DND-41 (cell line): ENCODE measurements at regions not wholly inside any gene's neighbourhood (a gene's known extent, or its start where the extent isn't known, plus 50 kb on each side); places are given as distances from the start of the nearest gene placed in this dataset.

Experiments
- ATAC-seq: fragments of 200-7000 bp; cut with Tn5 transposase; 3 replicates; pipeline ENCODE4 v1.9.1; 2021; ENCODE audit warnings: low read depth; ENCODE audit not compliant: insufficient read depth
- DNase-seq: peaks from one replicate; pipeline ENCODE4 v3.0.0-alpha.2; 2020
- H2AFZ ChIP-seq: 2 replicates; pipeline ENCODE4 v1.6.0; 2012; ENCODE audit warnings: low read depth, low read length
- H3K27ac ChIP-seq: 2 replicates; pipeline ENCODE4 v1.5.1; 2012; ENCODE audit warnings: low read length, inconsistent platforms
- H3K27me3 ChIP-seq: fragments of 200-600 bp; sonication (generic); 2 replicates; pipeline ENCODE4 v1.6.0; 2012; ENCODE audit warnings: low read length, mild to moderate bottlenecking, inconsistent platforms; ENCODE audit not compliant: insufficient read depth, poor library complexity
- H3K36me3 ChIP-seq: 2 replicates; pipeline ENCODE4 v1.5.1; 2012; ENCODE audit warnings: low read length, inconsistent platforms; ENCODE audit not compliant: insufficient read depth
- H3K4me1 ChIP-seq: 2 replicates; pipeline ENCODE4 v1.5.1; 2012; ENCODE audit warnings: mild to moderate bottlenecking, low read length; ENCODE audit not compliant: insufficient read depth
- H3K4me2 ChIP-seq: 2 replicates; pipeline ENCODE4 v1.6.0; 2012; ENCODE audit warnings: mild to moderate bottlenecking, moderate library complexity, low read length, inconsistent platforms; ENCODE audit not compliant: insufficient read depth
- H3K4me3 ChIP-seq, 2 experiments: fragments of 200-600 bp in 1 of 2; shearing (Covaris generic) in 1 of 2; 2 replicates each; pipeline ENCODE4 v1.5.1; 2012 to 2016; ENCODE audit warnings: inconsistent platforms in 2 of 2, low read length in 2 of 2, mild to moderate bottlenecking in 2 of 2, low read depth in 1 of 2, moderate library complexity in 1 of 2
- H3K79me2 ChIP-seq: 2 replicates; pipeline ENCODE4 v1.6.0; 2012; ENCODE audit warnings: low read length, inconsistent platforms; ENCODE audit not compliant: insufficient read depth
- H3K9ac ChIP-seq: 2 replicates; pipeline ENCODE4 v1.6.0; 2012; ENCODE audit warnings: low read depth, mild to moderate bottlenecking, inconsistent platforms, low read length, moderate library complexity
- H3K9me3 ChIP-seq: 2 replicates; pipeline ENCODE4 v1.5.1; 2012; ENCODE audit warnings: low read length, moderate library complexity, mild to moderate bottlenecking, inconsistent platforms; ENCODE audit not compliant: insufficient read depth, severe bottlenecking
- H4K20me1 ChIP-seq: 2 replicates; pipeline ENCODE4 v1.6.0; 2012; ENCODE audit warnings: low read length; ENCODE audit not compliant: insufficient read depth
- CTCF ChIP-seq: IDR thresholded peaks from 2 replicates; pipeline ENCODE4 v1.5.1; 2012; ENCODE audit warnings: borderline replicate concordance, low read length, moderate library complexity, mild to moderate bottlenecking; ENCODE audit not compliant: poor library complexity, severe bottlenecking; ENCODE audit errors: extremely low read depth
- EZH2 ChIP-seq: IDR thresholded peaks from 3 replicates; pipeline ENCODE4 v1.6.1; 2012; ENCODE audit warnings: borderline replicate concordance, low read depth, mild to moderate bottlenecking, moderate library complexity, low read length, inconsistent platforms; ENCODE audit not compliant: severe bottlenecking

- no peak for DNase-seq
- no peak overlapping the region for H3K9ac ChIP-seq
- H3K79me2 ChIP-seq: no peaks in the 10 kb centered on the region
- no peaks in the 10 kb centered on the region for H3K36me3 ChIP-seq
- H3K27me3 ChIP-seq: no peaks in the 10 kb centered on the region
- no peaks in the 10 kb centered on the region for H3K4me1 ChIP-seq
- no peak overlapping the region for H3K4me3 ChIP-seq
- no peak for TF ChIP-seq EZH2
- no peak for TF ChIP-seq CTCF
- no peaks in the 10 kb centered on the region for H4K20me1 ChIP-seq
- H3K4me2 ChIP-seq: no peak overlapping the region
- ATAC-seq: no peak
- no peak overlapping the region for H2AFZ ChIP-seq
- no peak overlapping the region for H3K27ac ChIP-seq
- H3K9me3 ChIP-seq: no peaks in the 10 kb centered on the region
Observed at GRCh38 chr5:126301056-126301455, 122.2 kb upstream of the GRAMD2B start.

GRCh38 chr5:126309860-126310259, 113.3 kb upstream of the GRAMD2B start:
- no peaks in the 10 kb centered on the region for H3K9me3 ChIP-seq
- ATAC-seq (no peak), DNase-seq (no peak)
- no peaks in the 10 kb centered on the region for H3K36me3 ChIP-seq
- no peak for TF ChIP-seq CTCF
- no peak for TF ChIP-seq EZH2
- H3K4me1 ChIP-seq: no peaks in the 10 kb centered on the region
- no peak overlapping the region for H3K9ac ChIP-seq
- H3K27me3 ChIP-seq: no peaks in the 10 kb centered on the region
- no peak overlapping the region for H3K4me3 ChIP-seq
- no peaks in the 10 kb centered on the region for H4K20me1 ChIP-seq
- no peaks in the 10 kb centered on the region for H3K79me2 ChIP-seq
- H3K4me2 ChIP-seq: no peak overlapping the region
- no peak overlapping the region for H2AFZ ChIP-seq
- H3K27ac ChIP-seq: no peak overlapping the region

DNA sequence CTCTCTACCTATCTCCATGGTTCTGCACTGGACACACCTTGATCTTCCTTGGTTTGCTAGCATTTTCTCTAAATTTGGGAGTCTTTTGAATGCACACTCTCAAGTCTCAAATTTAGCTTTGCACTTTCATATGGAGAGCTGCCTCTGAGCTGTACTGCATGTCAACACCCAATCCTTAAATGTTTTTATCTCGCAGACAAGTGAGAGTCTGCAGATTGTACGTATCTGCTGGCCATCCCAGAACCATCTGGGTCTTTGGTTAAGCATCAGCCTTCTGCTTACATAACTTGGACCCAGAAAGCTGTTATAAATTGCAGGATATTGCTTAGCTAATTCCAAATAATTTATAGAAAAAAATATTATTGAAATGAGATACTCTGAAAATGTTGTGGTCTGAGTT, 111.4 kb upstream of the GRAMD2B start:
- no peak overlapping the region for H2AFZ ChIP-seq
- H3K4me1 ChIP-seq: no peaks in the 10 kb centered on the region
- H3K9ac ChIP-seq: no peak overlapping the region
- ATAC-seq: no peak
- no peaks in the 10 kb centered on the region for H3K36me3 ChIP-seq
- DNase-seq: no peak
- H3K27ac ChIP-seq: no peak overlapping the region
- no peak overlapping the region for H3K4me2 ChIP-seq
- H3K9me3 ChIP-seq: no peaks in the 10 kb centered on the region
- no peak overlapping the region for H3K4me3 ChIP-seq
- TF ChIP-seq EZH2: no peak
- no peak for TF ChIP-seq CTCF
- no peaks in the 10 kb centered on the region for H4K20me1 ChIP-seq
- H3K79me2 ChIP-seq: no peaks in the 10 kb centered on the region
- no peaks in the 10 kb centered on the region for H3K27me3 ChIP-seq

- Histone ChIP-seq H3K4me1 (no peaks in the 10 kb centered on the region), H3K9me3 (no peaks in the 10 kb centered on the region), H3K79me2 (no peaks in the 10 kb centered on the region), H3K9ac (no peak overlapping the region), H2AFZ (no peak overlapping the region), H4K20me1 (no peaks in the 10 kb centered on the region), H3K27ac (no peak overlapping the region), H3K4me2 (no peak overlapping the region), H3K27me3 (no peaks in the 10 kb centered on the region), H3K4me3 (no peak overlapping the region), H3K36me3 (no peaks in the 10 kb centered on the region)
- DNase-seq (no peak), ATAC-seq (no peak)
- no peak for TF ChIP-seq EZH2
- TF ChIP-seq CTCF: no peak
Observed at GRCh38 chr5:126315341-126315740, 107.9 kb upstream of the GRAMD2B start.
